ENCODE measurements at regions not wholly inside any gene's neighbourhood (a gene's known extent, or its start where the extent isn't known, plus 50 kb on each side); places are given as distances from the start of the nearest gene placed in this dataset.
"Not testable (repeated sequence)": the region's sequence is repeated elsewhere in the genome, so short reads cannot be mapped to it uniquely, and the experiment has no call there.

- H3K9me3 ChIP-seq (ENCODE audit: control extremely low read depth in 1 of 5, control insufficient read depth in 4 of 5, insufficient read depth in 2 of 5, low read depth in 1 of 5, low read length in 4 of 5); H3K4me3 ChIP-seq (ENCODE audit: control insufficient read depth in 1 of 7, extremely low read depth in 1 of 7, insufficient read depth in 4 of 7, low read depth in 2 of 7, low read length in 6 of 7); CTCF ChIA-PET; DNase-seq; H3K36me3 ChIP-seq (ENCODE audit: control insufficient read depth in 4 of 4, insufficient read depth in 4 of 4, low read length in 3 of 4); H3K4me1 ChIP-seq (ENCODE audit: control extremely low read depth in 1 of 4, control insufficient read depth in 4 of 4, insufficient read depth in 4 of 4, low read length in 3 of 4); H3K27me3 ChIP-seq (replicated peaks in 2 of 5; ENCODE audit: control insufficient read depth in 4 of 5, insufficient read depth in 5 of 5, low read length in 4 of 5); POLR2A ChIA-PET; H3K27ac ChIP-seq (ENCODE audit: insufficient read depth in 1 of 2, low read depth in 1 of 2, low read length in 2 of 2, poor library complexity in 1 of 2, severe bottlenecking in 2 of 2): not testable (repeated sequence)
- WGBS (ENCODE audit: insufficient coverage) = 100% methylated on average over 4 of the region's 4 CpGs
These were observed 64.5 kb upstream of the CCNY start for GRCh38 chr10:35271859-35272165.

DNA sequence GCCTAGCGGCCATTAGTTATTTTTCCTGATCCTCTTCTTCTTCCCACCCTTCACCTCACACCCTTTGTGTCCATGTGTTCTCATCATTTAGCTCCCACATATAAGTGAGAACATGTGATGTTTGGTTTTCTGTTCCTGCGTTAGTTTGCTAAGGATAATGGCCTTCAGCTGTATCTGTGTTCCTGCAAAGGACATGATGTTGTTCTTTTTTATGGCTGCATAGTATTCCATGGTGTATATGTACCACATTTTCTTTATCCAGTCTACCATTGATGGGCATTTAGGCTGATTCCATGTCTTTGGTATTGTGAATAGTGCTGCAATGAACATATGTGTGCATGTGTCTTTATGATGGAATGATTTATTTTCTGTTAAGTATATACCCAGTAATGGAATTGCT lies 63.9 kb upstream of the CCNY start:
- H3K4me1 ChIP-seq (ENCODE audit: control extremely low read depth in 1 of 4, control insufficient read depth in 4 of 4, insufficient read depth in 4 of 4, low read length in 3 of 4); H3K4me3 ChIP-seq (ENCODE audit: control insufficient read depth in 1 of 7, extremely low read depth in 1 of 7, insufficient read depth in 4 of 7, low read depth in 2 of 7, low read length in 6 of 7); H3K27me3 ChIP-seq (replicated peaks in 2 of 5; ENCODE audit: control insufficient read depth in 4 of 5, insufficient read depth in 5 of 5, low read length in 4 of 5); DNase-seq; H3K27ac ChIP-seq (ENCODE audit: insufficient read depth in 1 of 2, low read depth in 1 of 2, low read length in 2 of 2, poor library complexity in 1 of 2, severe bottlenecking in 2 of 2); H3K9me3 ChIP-seq (ENCODE audit: control extremely low read depth in 1 of 5, control insufficient read depth in 4 of 5, insufficient read depth in 2 of 5, low read depth in 1 of 5, low read length in 4 of 5); CTCF ChIA-PET; H3K36me3 ChIP-seq (ENCODE audit: control insufficient read depth in 4 of 4, insufficient read depth in 4 of 4, low read length in 3 of 4); POLR2A ChIA-PET: not testable (repeated sequence)
- WGBS (ENCODE audit: insufficient coverage) = no CpG with 5 or more reads among the region's 2 CpGs

DNA sequence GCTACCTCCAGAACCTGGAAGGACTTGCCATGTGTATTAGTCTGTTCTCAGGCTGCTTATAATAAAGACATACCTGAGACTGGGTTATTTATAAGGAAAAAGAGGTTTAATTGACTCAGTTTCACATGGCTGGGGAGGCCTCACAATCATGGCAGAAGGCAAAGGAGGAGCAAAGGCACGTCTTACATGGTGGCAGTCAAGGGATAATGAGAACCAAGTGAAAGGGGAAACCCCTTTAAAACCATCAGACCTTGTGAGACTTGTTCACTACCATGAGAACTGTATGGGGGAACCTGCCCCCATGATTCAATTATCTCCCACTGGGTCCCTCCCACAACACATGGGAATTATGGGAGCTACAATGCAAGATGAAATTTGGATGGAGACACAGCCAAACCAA lies 62.3 kb upstream of the CCNY start:
- 100% methylated on average over 1 of the region's 1 CpG for WGBS (ENCODE audit: insufficient coverage)
- H3K36me3 ChIP-seq (ENCODE audit: control insufficient read depth in 4 of 4, insufficient read depth in 4 of 4, low read length in 3 of 4); H3K27ac ChIP-seq (ENCODE audit: insufficient read depth in 1 of 2, low read depth in 1 of 2, low read length in 2 of 2, poor library complexity in 1 of 2, severe bottlenecking in 2 of 2); H3K4me1 ChIP-seq (ENCODE audit: control extremely low read depth in 1 of 4, control insufficient read depth in 4 of 4, insufficient read depth in 4 of 4, low read length in 3 of 4); H3K9me3 ChIP-seq (ENCODE audit: control extremely low read depth in 1 of 5, control insufficient read depth in 4 of 5, insufficient read depth in 2 of 5, low read depth in 1 of 5, low read length in 4 of 5); H3K4me3 ChIP-seq (ENCODE audit: control insufficient read depth in 1 of 7, extremely low read depth in 1 of 7, insufficient read depth in 4 of 7, low read depth in 2 of 7, low read length in 6 of 7); H3K27me3 ChIP-seq (replicated peaks in 2 of 5; ENCODE audit: control insufficient read depth in 4 of 5, insufficient read depth in 5 of 5, low read length in 4 of 5); POLR2A ChIA-PET; DNase-seq: not testable (repeated sequence)
- CTCF ChIA-PET = interaction anchor here (1.1 kb wide), 1 partner anchor 79 kb away, joined by 3 read pairs; no protein-coding TSS in a partner anchor

- 99% methylated on average over 8 of the region's 9 CpGs for WGBS (ENCODE audit: insufficient coverage)
- CTCF ChIA-PET = interaction anchor here (1.1 kb wide), 1 partner anchor 78 kb away, joined by 3 read pairs; no protein-coding TSS in a partner anchor
- no peak for DNase-seq
- Histone ChIP-seq H3K9me3 (ENCODE audit: control extremely low read depth in 1 of 5, control insufficient read depth in 4 of 5, insufficient read depth in 2 of 5, low read depth in 1 of 5, low read length in 4 of 5) (no peaks in the 10 kb centered on the region), H3K27me3 (replicated peaks in 2 of 5; ENCODE audit: control insufficient read depth in 4 of 5, insufficient read depth in 5 of 5, low read length in 4 of 5) (no peaks in the 10 kb centered on the region), H3K4me1 (ENCODE audit: control extremely low read depth in 1 of 4, control insufficient read depth in 4 of 4, insufficient read depth in 4 of 4, low read length in 3 of 4) (no peaks in the 10 kb centered on the region), H3K4me3 (ENCODE audit: control insufficient read depth in 1 of 7, extremely low read depth in 1 of 7, insufficient read depth in 4 of 7, low read depth in 2 of 7, low read length in 6 of 7) (no peak overlapping the region), H3K36me3 (ENCODE audit: control insufficient read depth in 4 of 4, insufficient read depth in 4 of 4, low read length in 3 of 4) (no peaks in the 10 kb centered on the region), H3K27ac (ENCODE audit: insufficient read depth in 1 of 2, low read depth in 1 of 2, low read length in 2 of 2, poor library complexity in 1 of 2, severe bottlenecking in 2 of 2) (no peak overlapping the region)
- POLR2A ChIA-PET = no interaction called here
These were observed 61.7 kb upstream of the CCNY start for GRCh38 chr10:35274498-35275060.

DNA sequence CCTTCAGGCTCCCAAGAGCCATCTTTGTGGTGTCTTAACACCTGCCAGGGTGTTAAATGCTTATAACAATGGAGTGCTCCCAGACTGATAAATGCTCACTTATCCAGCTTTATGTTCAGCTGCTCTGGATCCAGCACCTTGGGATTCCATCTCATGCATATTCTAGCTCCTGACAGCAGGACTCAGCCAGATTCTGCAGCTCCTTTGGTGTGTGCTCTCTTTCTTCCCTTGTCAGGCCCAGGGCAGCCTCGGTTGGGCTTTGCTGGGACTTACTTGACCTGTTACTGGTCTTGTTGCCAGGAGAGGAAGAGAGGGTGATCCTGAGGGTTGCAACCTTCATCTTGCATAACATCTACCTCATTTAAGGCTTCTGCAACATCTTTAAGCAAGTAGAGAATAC lies 59.4 kb upstream of the CCNY start:
- Histone ChIP-seq H3K4me3 (ENCODE audit: control insufficient read depth in 1 of 7, extremely low read depth in 1 of 7, insufficient read depth in 4 of 7, low read depth in 2 of 7, low read length in 6 of 7) (no peak overlapping the region), H3K27ac (ENCODE audit: insufficient read depth in 1 of 2, low read depth in 1 of 2, low read length in 2 of 2, poor library complexity in 1 of 2, severe bottlenecking in 2 of 2) (no peak overlapping the region), H3K4me1 (ENCODE audit: control extremely low read depth in 1 of 4, control insufficient read depth in 4 of 4, insufficient read depth in 4 of 4, low read length in 3 of 4) (no peaks in the 10 kb centered on the region), H3K27me3 (replicated peaks in 2 of 5; ENCODE audit: control insufficient read depth in 4 of 5, insufficient read depth in 5 of 5, low read length in 4 of 5) (no peaks in the 10 kb centered on the region), H3K9me3 (ENCODE audit: control extremely low read depth in 1 of 5, control insufficient read depth in 4 of 5, insufficient read depth in 2 of 5, low read depth in 1 of 5, low read length in 4 of 5) (peaks cover 0 to 7% (median 0%) of the 10 kb centered on the region in 5 experiments), H3K36me3 (ENCODE audit: control insufficient read depth in 4 of 4, insufficient read depth in 4 of 4, low read length in 3 of 4) (peaks cover 0 to 2% (median 0%) of the 10 kb centered on the region in 4 experiments)
- DNase-seq = no peak
- ChIA-PET CTCF (interaction anchor here (0.9 kb wide), 1 partner anchor 9 kb away, joined by 3 read pairs; no protein-coding TSS in a partner anchor), POLR2A (no interaction called here)
- WGBS (ENCODE audit: insufficient coverage) = 100% methylated on average over 1 of the region's 1 CpG

DNA sequence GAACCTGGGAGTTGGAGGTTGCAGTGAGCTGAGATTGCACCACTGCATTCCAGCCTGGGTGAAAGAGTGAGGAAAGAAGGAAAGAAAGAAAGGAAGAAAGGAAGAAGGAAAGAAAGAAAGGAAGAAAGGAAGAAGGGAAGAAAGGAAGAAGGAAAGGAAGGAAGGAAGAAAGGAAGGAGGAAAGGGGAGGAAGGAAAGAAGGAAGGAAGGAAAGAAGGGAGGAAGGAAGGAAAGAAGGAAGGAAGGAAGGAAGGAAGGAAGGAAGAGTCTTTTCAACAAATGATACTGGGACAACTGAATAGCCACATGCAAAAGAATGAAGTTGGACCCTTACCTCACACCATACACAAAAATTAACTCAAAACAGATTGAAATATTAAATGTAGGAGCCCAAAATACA lies 56.1 kb upstream of the CCNY start:
- DNase-seq; H3K27ac ChIP-seq (ENCODE audit: insufficient read depth in 1 of 2, low read depth in 1 of 2, low read length in 2 of 2, poor library complexity in 1 of 2, severe bottlenecking in 2 of 2); H3K4me3 ChIP-seq (ENCODE audit: control insufficient read depth in 1 of 7, extremely low read depth in 1 of 7, insufficient read depth in 4 of 7, low read depth in 2 of 7, low read length in 6 of 7); H3K36me3 ChIP-seq (ENCODE audit: control insufficient read depth in 4 of 4, insufficient read depth in 4 of 4, low read length in 3 of 4); H3K27me3 ChIP-seq (replicated peaks in 2 of 5; ENCODE audit: control insufficient read depth in 4 of 5, insufficient read depth in 5 of 5, low read length in 4 of 5); H3K4me1 ChIP-seq (ENCODE audit: control extremely low read depth in 1 of 4, control insufficient read depth in 4 of 4, insufficient read depth in 4 of 4, low read length in 3 of 4); POLR2A ChIA-PET; H3K9me3 ChIP-seq (ENCODE audit: control extremely low read depth in 1 of 5, control insufficient read depth in 4 of 5, insufficient read depth in 2 of 5, low read depth in 1 of 5, low read length in 4 of 5): not testable (repeated sequence)
- CTCF ChIA-PET = interaction anchor here (1.2 kb wide), 1 partner anchor 41 kb away, joined by 3 read pairs; no protein-coding TSS in a partner anchor
